HepG2 (cell line): ENCODE measurements at regions not wholly inside any gene's neighbourhood (a gene's known extent, or its start where the extent isn't known, plus 50 kb on each side); places are given as distances from the start of the nearest gene placed in this dataset.

Experiments
- ATAC-seq: fragments of 200-7000 bp; cut with Tn5 transposase; 3 replicates; pipeline ENCODE4 v1.9.1; 2020; ENCODE audit warnings: mild to moderate bottlenecking, moderate library complexity
- BruUV-seq: library from RNA; stranded (reverse); fragments of 400-500 nt; replicated peaks from 2 replicates; lab custom pipeline; 2021; lab: Mats Ljungman, UMichigan
- CTCF ChIA-PET: fragments of 300-600 bp; formaldehyde crosslinking; extraction: SDS; loops from one replicate; lab custom pipeline; 2021; ENCODE audit warnings: low total read pairs, inconsistent platforms, low intra/inter-chr PET ratio; lab: Yijun Ruan, JAX
- POLR2A ChIA-PET: fragments of 350-600 bp; sonication (Branson Sonifier 250); formaldehyde crosslinking; loops from one replicate; lab custom pipeline; 2020; ENCODE audit warnings: antibody characterized with exemption, inconsistent platforms; lab: Yijun Ruan, JAX
- DNase-seq: peaks from one replicate; pipeline ENCODE4 v3.0.0-alpha.2; 2015; ENCODE audit warnings: low spot score
- FAIRE-seq: peaks from 3 replicates; lab custom pipeline; 2011; peaks lifted over from hg19 to GRCh38; lab: Jason Lieb, UNC
- H2AFZ ChIP-seq: one replicate; pipeline ENCODE4 v1.6.1; 2011; ENCODE audit warnings: low read length, inconsistent platforms
- H3K27ac ChIP-seq: fragments of 300-600 bp; 3 replicates; pipeline ENCODE4 v1.8.0; 2011; ENCODE audit warnings: mixed run types, mild to moderate bottlenecking, mixed read lengths, low read length, inconsistent platforms; ENCODE audit not compliant: insufficient read depth; ENCODE audit errors: extremely low read length
- H3K27me3 ChIP-seq, 2 experiments: fragments of 200-600 bp in 1 of 2; 2 replicates in 1 of 2; 3 replicates in 1 of 2; pipeline versions ENCODE4 v1.6.0 to v1.8.0; 2011; ENCODE audit warnings: low read length in 2 of 2, mild to moderate bottlenecking in 2 of 2, moderate library complexity in 2 of 2, inconsistent platforms in 1 of 2; ENCODE audit not compliant: insufficient read depth in 2 of 2, control insufficient read depth in 1 of 2
- H3K36me3 ChIP-seq, 2 experiments: fragments of 200-600 bp in 1 of 2; replicated peaks in 1 of 2; 2 replicates in 1 of 2; 3 replicates in 1 of 2; pipeline versions ENCODE4 v1.5.1 to v1.8.0; 2011; ENCODE audit warnings: low read length in 2 of 2, inconsistent platforms in 1 of 2; ENCODE audit not compliant: insufficient read depth in 2 of 2, control insufficient read depth in 1 of 2
- H3K4me1 ChIP-seq: 2 replicates; pipeline ENCODE4 v1.5.1; 2012; ENCODE audit warnings: low read length, inconsistent platforms; ENCODE audit not compliant: insufficient read depth
- H3K4me2 ChIP-seq: 2 replicates; pipeline ENCODE4 v1.6.0; 2011; ENCODE audit warnings: low read depth, low read length, inconsistent platforms
- H3K4me3 ChIP-seq, 3 experiments: fragments of 200-600 bp in 1 of 3; sonication (generic), shearing (Covaris generic) in 1 of 3; replicated peaks in 1 of 3; 2 replicates each; pipeline ENCODE4 v1.5.1; 2011 to 2016; ENCODE audit warnings: low read length in 3 of 3, inconsistent platforms in 2 of 3, low read depth in 2 of 3, mild to moderate bottlenecking in 2 of 3, control low read depth in 1 of 3, mixed read lengths in 1 of 3; ENCODE audit not compliant: insufficient read depth in 1 of 3
- H3K79me2 ChIP-seq: one replicate; pipeline ENCODE4 v1.6.1; 2011; ENCODE audit warnings: low read length, inconsistent platforms; ENCODE audit not compliant: insufficient read depth
- H3K9ac ChIP-seq: 2 replicates; pipeline ENCODE4 v1.6.0; 2011; ENCODE audit warnings: mild to moderate bottlenecking, low read depth, low read length, inconsistent platforms; ENCODE audit not compliant: insufficient read depth
- H3K9me3 ChIP-seq: 2 replicates; pipeline ENCODE4 v1.5.1; 2012; ENCODE audit warnings: mild to moderate bottlenecking, low read length
- H4K20me1 ChIP-seq: 2 replicates; pipeline ENCODE4 v1.6.0; 2011; ENCODE audit warnings: inconsistent platforms, mild to moderate bottlenecking, low read length, moderate library complexity; ENCODE audit not compliant: insufficient read depth
- CBX5 ChIP-seq: sonication (generic); formaldehyde crosslinking; IDR thresholded peaks from 2 replicates; pipeline ENCODE4 v1.4.0; 2020; ENCODE audit warnings: missing genetic modification reagents, borderline replicate concordance
- CEBPB ChIP-seq: IDR thresholded peaks from 2 replicates; pipeline ENCODE4 v1.6.1; 2011; ENCODE audit warnings: low read depth, low read length, improper control_type of control experiment, borderline replicate concordance
- HNRNPLL ChIP-seq: fragments of 200-400 bp; formaldehyde crosslinking; IDR thresholded peaks from 2 replicates; pipeline ENCODE4 v1.6.1; 2017; ENCODE audit warnings: mild to moderate bottlenecking, low read depth, low read length; ENCODE audit not compliant: poor library complexity, severe bottlenecking
- MIER3 ChIP-seq: IDR thresholded peaks from 2 replicates; pipeline ENCODE4 v1.6.1; 2016; ENCODE audit warnings: missing compliant biosample characterization, borderline replicate concordance
- PHF20 ChIP-seq: sonication (generic); formaldehyde crosslinking; IDR thresholded peaks from 2 replicates; pipeline ENCODE4 v1.5.0; 2020; ENCODE audit warnings: mild to moderate bottlenecking, missing genetic modification reagents
- POLR2A ChIP-seq, 2 experiments: IDR thresholded peaks; 2 replicates each; pipeline ENCODE4 v1.6.1; 2011; ENCODE audit warnings: low read depth in 2 of 2, low read length in 2 of 2, mild to moderate bottlenecking in 1 of 2, moderate library complexity in 1 of 2; ENCODE audit not compliant: insufficient read depth in 1 of 2
- PRPF4 ChIP-seq: fragments of 200-400 bp; formaldehyde crosslinking; IDR thresholded peaks from 2 replicates; pipeline ENCODE4 v1.6.1; 2016; ENCODE audit warnings: low read length, low read depth; ENCODE audit not compliant: poor library complexity, severe bottlenecking
- U2AF1 ChIP-seq: fragments of 200-400 bp; formaldehyde crosslinking; optimal IDR thresholded peaks from 2 replicates; pipeline ENCODE3; 2017; ENCODE audit warnings: mild to moderate bottlenecking, low read depth, low read length
- ZNF7 ChIP-seq: IDR thresholded peaks from 2 replicates; pipeline ENCODE4 v1.6.1; 2016; ENCODE audit warnings: missing biosample characterization, missing genetic modification reagents
- ZNF724P ChIP-seq: sonication (generic); formaldehyde crosslinking; IDR thresholded peaks from 2 replicates; pipeline ENCODE4 v1.8.0; 2022; ENCODE audit warnings: missing genetic modification reagents, borderline replicate concordance
- ZNF790 ChIP-seq: sonication (generic); formaldehyde crosslinking; IDR thresholded peaks from 2 replicates; pipeline ENCODE4 v1.8.0; 2022; ENCODE audit warnings: missing genetic modification reagents, mild to moderate bottlenecking, borderline replicate concordance
- ZSCAN25 ChIP-seq: sonication (generic); formaldehyde crosslinking; IDR thresholded peaks from 2 replicates; pipeline ENCODE4 v1.8.0; 2022; ENCODE audit warnings: mild to moderate bottlenecking, missing genetic modification reagents
- WGBS: methylation state at CpG from one replicate; pipeline ENCODE4 v1.1.6; 2017; ENCODE audit warnings: low lambda C conversion rate; 5-methylcytosine and 5-hydroxymethylcytosine counted together
- in situ Hi-C: cut with HindIII; loops from 2 replicates; pipeline ENCODE4 v1.10.0; 2017; ENCODE audit warnings: low pct_unique_long_range_greater_than_20kb; ENCODE audit not compliant: extremely low pct_ligation_motif_present
- intact Hi-C: fragments of 100-400 bp; cut with micrococcal nuclease; formaldehyde crosslinking; loops from one replicate; pipeline ENCODE4 v1.10.0; 2022; ENCODE audit not compliant: unreplicated experiment
- TF ChIP-seq, protein P1 (sequence below): IDR thresholded peaks from 2 replicates; pipeline ENCODE4 v1.6.1; 2018; ENCODE audit warnings: missing genetic modification reagents
- TF ChIP-seq, protein P2 (sequence below): sonication (generic); formaldehyde crosslinking; IDR thresholded peaks from 2 replicates; pipeline ENCODE4 v1.8.0; 2022; ENCODE audit warnings: missing genetic modification reagents, mild to moderate bottlenecking, inconsistent platforms, borderline replicate concordance
- TF ChIP-seq, protein P3 (sequence below): sonication (generic); formaldehyde crosslinking; IDR thresholded peaks from 2 replicates; pipeline ENCODE4 v1.5.1; 2020; ENCODE audit warnings: missing genetic modification reagents, mild to moderate bottlenecking, borderline replicate concordance

DNA sequence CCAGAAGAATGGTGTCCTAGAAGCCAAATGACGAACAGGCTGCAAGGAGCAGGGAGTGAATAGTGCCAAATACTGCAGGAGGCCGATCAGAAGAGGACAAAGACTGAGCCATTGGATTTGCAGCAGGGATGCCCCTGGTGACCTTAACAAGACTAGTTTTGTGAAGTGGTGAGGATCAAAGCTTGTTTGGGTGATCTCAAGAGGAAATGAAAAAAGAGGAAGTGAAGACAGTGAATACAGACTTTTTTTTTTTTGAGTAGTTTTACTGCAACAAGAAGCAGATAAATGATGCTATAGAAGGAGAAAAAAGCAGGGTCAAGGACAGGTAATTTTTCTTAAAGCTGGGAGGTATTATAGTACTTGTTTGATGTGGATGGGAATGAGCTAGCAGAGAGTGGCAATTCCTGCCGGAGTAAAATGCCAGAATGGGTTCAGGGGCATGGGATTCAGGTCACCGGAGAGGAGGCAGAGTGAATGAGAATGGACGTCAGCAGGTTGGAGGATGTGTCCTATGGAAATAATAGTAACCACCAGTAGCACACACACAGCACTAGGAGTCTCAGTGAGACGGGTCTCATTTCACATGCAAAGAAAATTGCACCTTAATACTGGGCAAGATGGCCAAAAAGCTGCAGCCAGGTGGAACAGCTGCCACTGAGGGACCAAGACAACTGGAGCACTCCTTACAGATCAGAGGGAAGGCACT is 345.8 kb upstream of the CCDC196 start:
- 3% methylated on average over 6 of the region's 6 CpGs for WGBS
- FAIRE-seq = no peak
- no peak for TF ChIP-seq CEBPB
- TF ChIP-seq POLR2A (IDR thresholded peaks at IDR 0.05; ENCODE audit: insufficient read depth in 1 of 2, low read depth in 2 of 2, low read length in 2 of 2) = no peak
- TF ChIP-seq PHF20 (CRISPR knock-in tag) = no peak
- no peak for TF ChIP-seq ZSCAN25 (CRISPR knock-in tag)
- TF ChIP-seq ZNF790 (CRISPR knock-in tag) = no peak
- no peak for TF ChIP-seq CBX5 (CRISPR knock-in tag)
- TF ChIP-seq, protein P1, sequence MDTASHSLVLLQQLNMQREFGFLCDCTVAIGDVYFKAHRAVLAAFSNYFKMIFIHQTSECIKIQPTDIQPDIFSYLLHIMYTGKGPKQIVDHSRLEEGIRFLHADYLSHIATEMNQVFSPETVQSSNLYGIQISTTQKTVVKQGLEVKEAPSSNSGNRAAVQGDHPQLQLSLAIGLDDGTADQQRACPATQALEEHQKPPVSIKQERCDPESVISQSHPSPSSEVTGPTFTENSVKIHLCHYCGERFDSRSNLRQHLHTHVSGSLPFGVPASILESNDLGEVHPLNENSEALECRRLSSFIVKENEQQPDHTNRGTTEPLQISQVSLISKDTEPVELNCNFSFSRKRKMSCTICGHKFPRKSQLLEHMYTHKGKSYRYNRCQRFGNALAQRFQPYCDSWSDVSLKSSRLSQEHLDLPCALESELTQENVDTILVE (CRISPR knock-in tag) = no peak
- no peak for TF ChIP-seq U2AF1
- TF ChIP-seq ZNF7 (CRISPR knock-in tag) = no peak
- TF ChIP-seq ZNF724P (CRISPR knock-in tag) = no peak
- no peak for TF ChIP-seq HNRNPLL
- TF ChIP-seq MIER3 (CRISPR knock-in tag) = no peak
- TF ChIP-seq, protein P2, sequence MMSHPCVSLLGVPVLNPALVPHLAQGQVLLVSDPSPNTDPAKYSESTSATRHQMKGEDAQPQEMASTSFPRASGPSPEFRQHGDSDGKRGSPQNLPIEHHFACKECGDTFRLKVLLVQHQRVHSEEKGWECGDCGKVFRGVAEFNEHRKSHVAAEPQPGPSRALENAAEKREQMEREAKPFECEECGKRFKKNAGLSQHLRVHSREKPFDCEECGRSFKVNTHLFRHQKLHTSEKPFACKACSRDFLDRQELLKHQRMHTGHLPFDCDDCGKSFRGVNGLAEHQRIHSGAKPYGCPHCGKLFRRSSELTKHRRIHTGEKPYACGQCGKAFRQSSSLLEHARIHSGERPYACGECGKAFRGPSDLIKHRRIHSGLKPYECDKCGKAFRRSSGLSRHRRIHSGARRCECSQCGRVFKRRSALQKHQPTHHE = no peak
- TF ChIP-seq PRPF4 = no peak
- TF ChIP-seq, protein P3, sequence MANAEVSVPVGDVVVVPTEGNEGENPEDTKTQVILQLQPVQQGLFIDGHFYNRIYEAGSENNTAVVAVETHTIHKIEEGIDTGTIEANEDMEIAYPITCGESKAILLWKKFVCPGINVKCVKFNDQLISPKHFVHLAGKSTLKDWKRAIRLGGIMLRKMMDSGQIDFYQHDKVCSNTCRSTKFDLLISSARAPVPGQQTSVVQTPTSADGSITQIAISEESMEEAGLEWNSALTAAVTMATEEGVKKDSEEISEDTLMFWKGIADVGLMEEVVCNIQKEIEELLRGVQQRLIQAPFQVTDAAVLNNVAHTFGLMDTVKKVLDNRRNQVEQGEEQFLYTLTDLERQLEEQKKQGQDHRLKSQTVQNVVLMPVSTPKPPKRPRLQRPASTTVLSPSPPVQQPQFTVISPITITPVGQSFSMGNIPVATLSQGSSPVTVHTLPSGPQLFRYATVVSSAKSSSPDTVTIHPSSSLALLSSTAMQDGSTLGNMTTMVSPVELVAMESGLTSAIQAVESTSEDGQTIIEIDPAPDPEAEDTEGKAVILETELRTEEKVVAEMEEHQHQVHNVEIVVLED (CRISPR knock-in tag) = no peak

More for the DNA sequence above, 345.8 kb upstream of the CCDC196 start:
- ChIA-PET POLR2A (no interaction called here), CTCF (no interaction called here)
- Histone ChIP-seq H3K4me1 (no peaks in the 10 kb centered on the region), H3K4me3 (no peak overlapping the region), H3K4me2 (no peak overlapping the region), H3K9ac (no peak overlapping the region), H3K27ac (no peak overlapping the region), H2AFZ (no peak overlapping the region), H3K9me3 (no peaks in the 10 kb centered on the region), H4K20me1 (no peaks in the 10 kb centered on the region), H3K27me3 (no peaks in the 10 kb centered on the region), H3K36me3 (no peaks in the 10 kb centered on the region), H3K79me2 (no peaks in the 10 kb centered on the region)
- no TSS peak for BruUV-seq
- in situ Hi-C loops = no loop called here
- ATAC-seq (no peak), DNase-seq (no peak)
- intact Hi-C loops = no loop called here
